Stimulated activated CD8-positive, alpha-beta memory T cell treated with anti-CD3 and anti-CD28 coated beads, Interleukin-12 subunit alpha, Interleukin-12 subunit beta, amount 100 ng/mL, for 24 hours (primary cell): ENCODE measurements at regions not wholly inside any gene's neighbourhood (a gene's known extent, or its start where the extent isn't known, plus 50 kb on each side); places are given as distances from the start of the nearest gene placed in this dataset.

ENCODE experiments used
- DNase-seq: peaks from one replicate; pipeline ENCODE4 v3.0.0-alpha.2; 2020; ENCODE audit errors: extremely low read depth

- no peak for DNase-seq
Observed at GRCh38 chr18:46321955-46322354, 217.8 kb downstream of the HAUS1 start.

DNA sequence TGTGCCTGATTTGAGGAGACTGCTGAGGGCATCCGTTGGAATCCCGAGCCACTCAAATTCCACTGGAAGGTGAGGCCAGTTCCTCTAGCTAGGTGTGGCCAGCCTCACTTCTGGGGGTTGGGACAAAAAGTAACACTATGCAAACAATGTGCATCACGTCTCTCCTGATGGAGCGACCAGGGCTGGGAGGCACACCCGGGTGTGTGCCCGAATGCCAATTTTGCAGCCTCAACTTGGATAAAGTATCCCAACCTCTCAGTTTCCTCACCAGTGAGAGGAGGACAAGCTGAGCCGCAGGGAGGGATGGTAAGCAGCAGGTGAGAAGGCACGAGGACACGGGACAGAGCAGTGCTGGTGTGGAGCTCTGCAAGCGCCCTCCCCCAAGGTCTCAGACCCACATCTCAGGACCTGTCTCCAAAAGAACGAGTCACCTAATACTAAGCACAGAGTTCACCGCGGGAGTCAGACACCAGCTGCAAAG is 218.3 kb downstream of the HAUS1 start:
- DNase-seq: no peak

DNA sequence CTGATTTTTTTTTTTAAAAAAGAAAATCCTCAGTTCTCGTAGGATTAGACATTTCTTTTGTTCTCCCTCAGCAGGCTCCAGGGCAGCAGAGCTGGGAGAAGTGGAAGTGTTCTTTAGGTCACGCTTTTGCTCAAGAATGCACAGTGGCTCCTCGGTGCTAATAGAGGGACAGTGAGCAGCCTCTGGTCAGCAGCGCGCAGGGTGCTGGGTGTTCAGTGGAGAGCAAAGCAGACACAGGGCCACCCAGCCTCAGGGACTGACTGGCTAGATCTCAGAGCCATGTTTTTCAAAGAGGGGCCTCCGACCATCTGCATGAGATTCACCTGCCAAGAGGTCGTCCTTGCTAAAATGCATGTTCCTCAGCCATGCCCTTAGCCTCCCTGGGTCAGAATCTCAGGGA is 218.8 kb downstream of the HAUS1 start:
- no peak for DNase-seq

- DNase-seq: no peak
Observed at GRCh38 chr18:46324087-46324955, 220.1 kb downstream of the HAUS1 start.

DNA sequence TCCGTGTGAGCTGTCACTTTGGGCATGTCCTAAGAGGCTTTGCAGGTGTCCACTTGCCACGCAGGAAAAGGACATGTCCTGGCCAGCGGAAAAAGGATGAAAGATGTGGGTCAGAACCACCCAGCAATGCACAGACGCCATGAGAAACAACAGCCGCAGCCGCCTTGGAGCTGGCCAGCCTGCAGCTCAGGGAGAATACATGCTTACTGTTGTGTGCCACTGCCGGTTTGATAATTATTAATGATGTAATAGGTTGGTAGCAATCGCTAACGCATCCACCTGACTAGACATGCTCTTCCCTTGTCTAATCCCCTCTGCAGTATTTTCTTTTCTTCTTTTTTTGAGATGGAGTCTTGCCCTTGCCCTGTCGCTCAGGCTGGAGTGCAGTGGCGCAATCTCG is 221.7 kb downstream of the HAUS1 start:
- DNase-seq: no peak

- no peak for DNase-seq
Observed at GRCh38 chr18:46329736-46330246, 225.6 kb downstream of the HAUS1 start.

DNA sequence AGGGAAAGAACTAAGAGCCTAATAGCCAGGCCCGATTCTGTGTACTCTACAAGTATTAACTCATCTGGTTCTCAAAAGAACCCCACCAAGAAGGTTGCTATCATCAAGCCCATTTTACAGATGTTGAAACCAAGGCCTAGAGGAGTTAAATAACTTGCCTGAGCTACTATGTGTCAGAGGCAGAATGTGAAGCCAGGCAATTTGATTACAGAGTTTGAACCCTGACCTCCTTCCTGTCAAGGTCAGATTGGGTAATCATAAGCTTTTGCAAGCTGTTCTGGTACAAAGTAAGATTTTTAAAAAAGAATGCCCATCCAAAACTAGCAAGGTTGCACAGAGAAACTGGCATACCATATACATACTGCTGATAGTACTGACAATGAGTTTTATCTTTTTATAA is 227.1 kb downstream of the HAUS1 start:
- no peak for DNase-seq

GRCh38 chr18:46332286-46332801 is 228.2 kb downstream of the HAUS1 start:
- DNase-seq: no peak

- no peak for DNase-seq
Observed at GRCh38 chr18:46332921-46333341, 228.7 kb downstream of the HAUS1 start.

GRCh38 chr18:46333431-46334135 is 229.4 kb downstream of the HAUS1 start:
- DNase-seq: no peak

- DNase-seq: no peak
Observed at GRCh38 chr18:46334868-46335281, 230.7 kb downstream of the HAUS1 start.

- DNase-seq: no peak
Observed at GRCh38 chr18:46335534-46336101, 231.4 kb downstream of the HAUS1 start.

GRCh38 chr18:46336278-46337111 is 232.3 kb downstream of the HAUS1 start:
- no peak for DNase-seq

DNA sequence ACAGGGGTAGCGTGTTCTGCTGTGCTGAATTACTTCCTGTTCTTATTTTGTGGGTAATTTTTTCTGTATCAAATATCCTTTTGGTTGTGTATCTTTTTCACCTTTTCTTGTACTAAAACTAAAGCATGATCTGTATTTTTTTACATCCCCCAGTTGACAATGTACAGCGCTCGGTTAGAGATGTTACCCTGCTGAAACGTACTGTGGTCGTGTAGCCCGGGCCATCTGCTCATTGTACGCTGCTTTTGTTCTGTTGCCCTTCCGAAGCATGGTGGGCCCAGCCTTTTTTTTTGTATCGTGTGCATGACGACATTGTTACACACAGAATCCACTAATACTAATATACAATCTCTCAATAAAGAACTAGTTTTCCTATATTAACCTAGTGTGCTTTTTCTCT is 233.1 kb downstream of the HAUS1 start:
- DNase-seq: no peak

GRCh38 chr18:46338205-46338604 is 234.0 kb downstream of the HAUS1 start:
- no peak for DNase-seq

- DNase-seq: no peak
Observed at GRCh38 chr18:46338766-46339165, 234.6 kb downstream of the HAUS1 start.

DNA sequence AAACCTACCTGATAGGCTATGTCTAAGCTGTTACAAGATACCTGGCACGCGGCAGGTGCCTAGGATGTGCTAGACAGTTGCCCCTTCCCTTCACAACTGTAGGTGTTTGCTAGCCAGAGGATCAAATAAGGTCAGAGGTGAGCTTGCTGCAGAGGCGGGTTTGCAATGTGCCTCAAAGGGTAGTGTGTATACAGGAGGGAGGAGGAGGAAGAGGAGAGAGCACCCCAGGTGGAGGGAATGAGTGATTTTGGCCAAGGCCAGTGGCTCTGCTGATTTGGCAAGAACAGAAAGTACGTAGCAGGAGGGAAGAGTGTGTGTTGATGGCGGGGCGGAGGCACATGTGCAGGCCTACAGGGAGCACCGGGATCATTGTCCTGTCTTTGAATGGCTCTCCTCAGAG is 236.5 kb downstream of the HAUS1 start:
- no peak for DNase-seq

- no peak for DNase-seq
Observed at GRCh38 chr18:46341986-46342525, 237.9 kb downstream of the HAUS1 start.

DNA sequence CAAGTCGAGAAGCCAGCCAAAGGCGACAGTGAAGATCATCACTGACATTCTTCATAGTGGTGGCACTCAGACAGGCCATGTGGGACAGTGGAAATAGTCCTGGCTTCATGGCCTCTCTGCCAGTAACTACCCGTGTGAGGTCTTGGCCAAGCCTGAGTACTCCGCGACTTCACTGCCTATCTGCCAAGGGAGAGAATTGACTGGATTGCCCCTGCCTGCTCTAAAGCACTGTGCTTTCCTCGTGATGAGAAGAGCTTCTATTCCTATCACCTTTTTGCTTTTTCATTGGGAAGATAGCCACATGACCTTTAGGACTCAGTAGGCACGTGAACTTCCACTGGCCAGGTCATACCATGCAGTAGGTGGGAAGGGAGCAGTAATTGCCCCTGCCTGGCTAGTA is 239.3 kb downstream of the HAUS1 start:
- DNase-seq: no peak

DNA sequence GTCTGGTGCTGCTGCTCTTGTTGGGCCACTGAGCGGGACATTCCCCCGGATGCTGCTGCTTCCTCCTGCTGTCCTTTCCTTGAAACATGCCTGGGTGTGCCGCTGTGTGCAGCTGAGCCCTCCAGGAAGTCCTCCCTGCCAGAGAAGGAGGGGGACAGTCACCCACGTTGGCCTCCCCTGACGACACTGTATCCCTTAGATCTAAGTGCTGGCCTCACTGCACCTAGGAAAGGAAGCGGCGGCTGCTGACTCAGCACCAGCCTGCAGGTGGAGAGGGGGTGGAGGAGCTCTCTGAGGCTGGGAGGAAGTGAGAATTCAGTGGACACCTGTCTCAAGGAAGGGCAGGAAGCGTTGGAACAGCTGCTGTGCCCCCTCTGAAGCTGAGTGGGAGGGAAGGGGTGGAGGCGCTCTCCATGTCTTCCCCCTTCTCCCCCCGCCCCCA is 239.8 kb downstream of the HAUS1 start:
- DNase-seq: no peak
